ENCODE measurements at regions not wholly inside any gene's neighbourhood (a gene's known extent, or its start where the extent isn't known, plus 50 kb on each side); places are given as distances from the start of the nearest gene placed in this dataset.
"Not testable (repeated sequence)": the region's sequence is repeated elsewhere in the genome, so short reads cannot be mapped to it uniquely, and the experiment has no call there.

- no peak for DNase-seq (ENCODE audit: low spot score)
Observed at GRCh38 chr18:34942276-34942675, 98.9 kb upstream of the MAPRE2 start.

DNA sequence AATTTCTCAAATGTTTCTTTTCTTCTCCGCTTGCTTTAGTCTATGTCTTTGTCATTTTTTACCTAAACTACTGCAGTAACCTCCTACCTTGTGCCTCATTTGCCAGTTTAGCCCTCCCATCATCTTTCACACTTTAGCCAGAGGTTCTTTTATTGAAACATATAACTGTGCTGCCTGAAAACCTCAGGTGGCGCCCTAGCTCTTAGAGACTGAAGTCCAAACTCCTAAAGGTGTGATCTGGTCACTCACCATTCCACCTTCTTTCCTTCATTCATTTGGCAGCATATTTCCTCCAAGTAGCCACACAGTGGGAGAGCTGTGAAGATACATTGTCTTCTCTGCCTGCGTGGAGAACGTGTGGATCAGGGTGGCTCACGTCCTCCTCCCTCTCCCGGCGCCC is 98.2 kb upstream of the MAPRE2 start:
- no peak for DNase-seq (ENCODE audit: low spot score)

- DNase-seq (ENCODE audit: low spot score): no peak
Observed at GRCh38 chr18:34943587-34943986, 97.6 kb upstream of the MAPRE2 start.

DNA sequence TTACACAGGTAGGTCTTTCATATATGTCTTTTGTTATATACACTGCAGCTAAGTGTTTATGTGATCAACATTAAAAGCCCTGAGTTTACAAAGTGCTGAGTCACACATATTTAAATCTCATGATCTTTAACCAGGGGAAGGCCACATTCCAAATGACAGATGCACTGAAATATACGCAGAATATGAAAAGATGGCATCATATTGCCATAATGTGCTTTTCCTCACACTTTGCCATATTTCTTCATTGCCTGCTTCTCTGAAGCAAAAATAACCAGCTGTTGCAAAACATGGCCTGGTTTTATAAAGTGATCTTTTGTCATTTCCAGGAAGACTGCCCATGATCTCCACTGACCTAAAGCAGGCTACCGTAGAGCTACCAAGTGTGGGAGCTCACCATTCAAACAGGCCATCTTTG is 93.5 kb upstream of the MAPRE2 start:
- DNase-seq (ENCODE audit: low spot score): peak; percentile 67

- DNase-seq (ENCODE audit: low spot score): no peak
Observed at GRCh38 chr18:34951625-34952379, 89.4 kb upstream of the MAPRE2 start.

- DNase-seq (ENCODE audit: low spot score): no peak
Observed at GRCh38 chr18:34953212-34953611, 88.0 kb upstream of the MAPRE2 start.

GRCh38 chr18:34955494-34955893 is 85.7 kb upstream of the MAPRE2 start:
- DNase-seq (ENCODE audit: low spot score): not testable (repeated sequence)

- DNase-seq (ENCODE audit: low spot score): no peak
Observed at GRCh38 chr18:34956663-34957062, 84.5 kb upstream of the MAPRE2 start.

GRCh38 chr18:34957119-34957863 is 83.9 kb upstream of the MAPRE2 start:
- DNase-seq (ENCODE audit: low spot score): no peak

- DNase-seq (ENCODE audit: low spot score): no peak
Observed at GRCh38 chr18:34957864-34958259, 83.4 kb upstream of the MAPRE2 start.

DNA sequence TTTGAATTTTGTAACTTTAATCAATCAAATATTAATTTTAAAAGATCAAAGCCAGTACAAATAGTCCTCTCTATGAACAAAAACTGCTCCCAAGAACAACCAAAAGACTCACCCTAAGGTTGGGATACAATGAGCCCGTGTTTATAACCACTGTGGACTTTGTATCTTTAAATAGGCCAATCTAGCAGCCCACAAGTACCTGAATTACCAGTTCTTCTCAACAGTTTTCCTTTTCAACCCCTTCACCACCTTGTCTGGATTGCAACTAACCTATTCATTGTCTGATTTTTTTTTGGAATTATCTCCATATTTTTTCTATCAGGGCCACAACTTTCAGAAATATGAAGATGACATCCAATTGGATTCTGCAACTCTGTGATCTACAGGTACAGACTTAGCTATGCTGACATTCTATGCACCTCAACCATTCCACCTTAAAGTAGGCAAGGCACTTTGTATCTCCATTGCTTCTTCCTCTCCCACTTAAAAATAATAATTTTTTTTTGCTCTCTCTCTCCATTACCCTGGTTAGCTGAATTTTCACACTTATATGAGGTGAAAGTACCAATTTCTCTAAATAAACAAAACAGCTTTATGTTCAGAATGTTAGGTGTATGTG is 81.9 kb upstream of the MAPRE2 start:
- DNase-seq (ENCODE audit: low spot score): no peak

GRCh38 chr18:34959989-34960388 is 81.2 kb upstream of the MAPRE2 start:
- DNase-seq (ENCODE audit: low spot score): no peak

DNA sequence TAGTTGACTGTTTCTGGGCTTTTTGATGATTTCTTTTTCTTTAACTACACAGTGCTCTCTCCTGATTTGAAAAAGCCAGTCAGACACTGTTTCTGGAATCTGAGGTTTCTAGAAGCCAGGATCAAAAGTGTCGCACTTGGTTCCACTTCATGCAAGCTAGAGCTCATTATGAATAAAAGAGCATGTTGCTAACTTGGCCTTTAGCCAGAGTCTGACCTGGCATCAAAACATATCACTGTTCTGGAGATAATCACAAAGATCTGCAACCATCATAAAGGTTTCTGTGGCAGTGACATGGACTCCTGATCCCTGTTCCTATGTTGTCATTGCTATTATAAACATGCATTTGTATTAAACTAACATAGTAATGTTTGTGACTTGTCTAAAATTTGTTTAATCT is 76.1 kb upstream of the MAPRE2 start:
- peak; percentile 32 for DNase-seq (ENCODE audit: low spot score)

- peak; percentile 65 for DNase-seq (ENCODE audit: low spot score)
Observed at GRCh38 chr18:34965566-34965965, 75.6 kb upstream of the MAPRE2 start.

DNA sequence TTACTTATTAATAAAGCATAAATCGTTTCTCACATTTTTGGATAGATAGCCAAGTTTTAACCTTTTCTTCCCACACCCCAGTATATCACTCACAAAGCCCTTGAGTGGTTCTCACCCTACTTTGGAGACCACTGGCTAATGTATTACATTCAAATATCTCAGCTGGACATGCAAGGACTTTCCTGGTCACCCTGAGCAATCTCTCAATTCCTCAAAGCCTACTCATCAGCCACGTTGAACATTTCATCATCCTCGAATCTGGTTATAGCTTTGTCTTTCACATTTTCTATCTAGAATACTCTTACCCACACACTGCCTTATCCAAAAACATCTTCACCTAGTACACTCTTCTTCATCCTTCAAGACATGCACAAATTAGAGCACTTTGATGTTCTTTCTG is 71.1 kb upstream of the MAPRE2 start:
- no peak for DNase-seq (ENCODE audit: low spot score)

DNA sequence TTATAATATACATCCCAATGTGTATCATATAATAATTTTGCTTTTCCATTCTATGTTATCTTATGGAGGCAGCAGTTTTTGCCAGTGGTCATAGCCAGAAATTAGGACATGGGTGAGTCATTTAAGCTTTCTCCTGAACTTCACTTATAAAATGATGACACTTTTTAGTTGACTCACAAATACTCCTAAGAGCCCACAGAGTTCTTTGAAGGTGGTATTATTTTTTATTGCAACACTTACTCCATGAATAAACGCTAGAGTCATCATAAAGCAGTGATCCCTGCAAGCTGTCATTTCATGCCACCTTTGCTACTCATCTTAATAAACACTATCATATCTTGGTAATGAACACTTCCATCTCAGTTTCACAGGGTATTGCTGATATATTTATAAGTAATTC is 69.9 kb upstream of the MAPRE2 start:
- no peak for DNase-seq (ENCODE audit: low spot score)

DNA sequence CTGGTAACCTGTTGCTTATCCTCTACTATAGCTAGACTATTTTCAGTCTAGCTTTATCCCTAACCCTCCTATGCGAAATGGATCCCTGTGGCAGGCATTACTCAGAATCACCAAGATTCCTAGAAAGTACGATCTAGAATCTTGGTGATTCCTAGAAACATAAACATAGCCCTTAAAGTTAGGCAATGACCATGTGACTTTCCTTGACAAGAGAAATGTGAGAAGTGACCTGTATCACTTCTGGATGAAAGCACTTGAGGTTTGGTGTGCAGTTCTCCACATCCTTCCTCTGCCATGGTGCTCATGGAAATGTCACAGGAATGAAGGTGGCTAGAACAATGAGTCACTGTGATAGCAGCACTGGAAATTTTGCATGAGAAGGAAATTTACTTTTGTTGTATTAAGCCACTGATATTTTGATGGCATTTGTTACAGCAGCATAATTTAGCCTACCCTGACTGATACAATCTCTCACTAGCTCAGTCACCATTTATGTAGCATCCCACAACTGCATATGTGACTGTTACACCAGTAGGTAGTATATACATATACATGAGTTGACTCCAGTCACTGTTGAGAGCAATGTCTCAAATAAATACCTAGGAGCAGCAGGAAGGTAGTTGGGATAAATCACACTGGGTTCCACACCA is 68.3 kb upstream of the MAPRE2 start:
- DNase-seq (ENCODE audit: low spot score): no peak

DNA sequence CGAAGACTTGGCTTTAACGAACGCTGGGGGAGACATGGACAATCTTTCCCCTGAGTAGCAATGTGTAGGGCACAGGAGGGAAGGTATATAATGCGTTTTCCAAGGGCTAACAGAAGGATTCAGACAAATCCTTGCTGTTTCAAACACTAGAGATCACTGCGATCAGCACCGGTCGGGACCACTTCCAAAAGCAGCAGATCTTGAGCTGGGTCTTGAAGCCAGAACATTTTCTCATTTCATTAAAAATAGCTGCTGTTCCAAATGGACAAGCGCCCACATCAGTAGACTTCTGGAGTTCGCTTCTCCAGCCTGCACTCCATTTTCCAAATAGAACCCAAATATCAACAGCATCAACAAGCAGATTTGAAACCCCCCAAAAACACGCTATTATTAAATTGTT is 65.1 kb upstream of the MAPRE2 start:
- peak; percentile 51 for DNase-seq (ENCODE audit: low spot score)

- DNase-seq (ENCODE audit: low spot score): peak; percentile 39
Observed at GRCh38 chr18:34976534-34976898, 64.7 kb upstream of the MAPRE2 start.

GRCh38 chr18:34976899-34977837 is 64.0 kb upstream of the MAPRE2 start:
- DNase-seq (ENCODE audit: low spot score): peak; percentile 80

DNA sequence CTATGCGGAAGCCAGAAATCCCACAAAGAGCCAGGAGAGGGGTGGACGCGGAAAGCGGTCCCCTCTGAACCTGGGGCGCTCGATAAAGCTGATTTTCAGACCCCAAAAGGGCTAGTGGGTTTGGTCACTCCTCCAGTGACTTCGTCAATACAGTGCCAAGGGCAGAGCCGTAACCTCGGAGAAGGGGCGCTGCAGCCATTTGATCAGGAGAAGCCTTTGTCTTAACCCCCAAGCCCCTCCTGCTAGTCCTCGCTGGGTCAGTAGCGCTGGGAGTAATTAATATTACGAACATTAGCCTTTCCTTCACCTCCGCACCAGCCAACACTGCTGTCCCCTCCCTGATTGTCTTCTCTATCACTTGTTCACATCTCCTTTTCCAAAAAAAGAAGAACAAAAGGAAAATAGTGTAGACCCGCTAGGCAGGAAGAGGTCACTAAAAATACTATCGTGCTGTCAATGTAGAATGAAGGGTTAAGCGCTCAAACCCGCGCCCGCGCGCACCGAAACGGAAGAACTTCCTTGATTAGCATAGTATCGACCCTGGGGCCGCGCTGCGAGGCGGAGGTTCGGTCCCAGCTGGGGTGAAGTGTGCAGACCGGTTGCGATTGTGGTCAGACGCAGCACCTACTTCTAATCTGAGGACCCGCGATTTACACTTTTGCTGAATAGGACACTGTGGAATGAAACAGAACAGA is 63.2 kb upstream of the MAPRE2 start:
- DNase-seq (ENCODE audit: low spot score): peak; percentile 63
